ENCODE measurements at regions not wholly inside any gene's neighbourhood (a gene's known extent, or its start where the extent isn't known, plus 50 kb on each side); places are given as distances from the start of the nearest gene placed in this dataset.

- TF ChIP-seq, protein P1, sequence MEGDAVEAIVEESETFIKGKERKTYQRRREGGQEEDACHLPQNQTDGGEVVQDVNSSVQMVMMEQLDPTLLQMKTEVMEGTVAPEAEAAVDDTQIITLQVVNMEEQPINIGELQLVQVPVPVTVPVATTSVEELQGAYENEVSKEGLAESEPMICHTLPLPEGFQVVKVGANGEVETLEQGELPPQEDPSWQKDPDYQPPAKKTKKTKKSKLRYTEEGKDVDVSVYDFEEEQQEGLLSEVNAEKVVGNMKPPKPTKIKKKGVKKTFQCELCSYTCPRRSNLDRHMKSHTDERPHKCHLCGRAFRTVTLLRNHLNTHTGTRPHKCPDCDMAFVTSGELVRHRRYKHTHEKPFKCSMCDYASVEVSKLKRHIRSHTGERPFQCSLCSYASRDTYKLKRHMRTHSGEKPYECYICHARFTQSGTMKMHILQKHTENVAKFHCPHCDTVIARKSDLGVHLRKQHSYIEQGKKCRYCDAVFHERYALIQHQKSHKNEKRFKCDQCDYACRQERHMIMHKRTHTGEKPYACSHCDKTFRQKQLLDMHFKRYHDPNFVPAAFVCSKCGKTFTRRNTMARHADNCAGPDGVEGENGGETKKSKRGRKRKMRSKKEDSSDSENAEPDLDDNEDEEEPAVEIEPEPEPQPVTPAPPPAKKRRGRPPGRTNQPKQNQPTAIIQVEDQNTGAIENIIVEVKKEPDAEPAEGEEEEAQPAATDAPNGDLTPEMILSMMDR (conservative IDR thresholded peaks at IDR 0.05; ENCODE audit: low read depth, low read length), result no peak
- TF ChIP-seq EZH2phosphoT487 (IDR thresholded peaks at IDR 0.05; ENCODE audit: borderline replicate concordance, low read length), result no peak
- TF ChIP-seq EZH2 (IDR thresholded peaks at IDR 0.05; ENCODE audit: low read length, unreplicated experiment), result no peak
Measured at GRCh38 chr4:85113706-85114105, 147.2 kb upstream of the WDFY3 start.
